ENCODE measurements at regions not wholly inside any gene's neighbourhood (a gene's known extent, or its start where the extent isn't known, plus 50 kb on each side); places are given as distances from the start of the nearest gene placed in this dataset.

- ATAC-seq (ENCODE audit: poor library complexity) (no peak), DNase-seq (no peak)
- intact Hi-C loops (cut with DNase I, micrococcal nuclease): no loop called here
These were observed 155.7 kb downstream of the NUP210 start for GRCh38 chr3:13264468-13264795.

GRCh38 chr3:13263770-13264467, 156.2 kb downstream of the NUP210 start:
- H3K36me3 Mint-ChIP-seq (ENCODE audit: low read depth): no peaks in the 10 kb centered on the region
- no peak for TF ChIP-seq CTCF (IDR thresholded peaks at IDR 0.05)
- ChIA-PET CTCF (no interaction called here), POLR2A (no interaction called here)
- H3K9me3 ChIP-seq (ENCODE audit: control insufficient read depth in 1 of 2, insufficient read depth in 1 of 2, low read length in 2 of 2): peaks cover 4 to 19% of the 10 kb centered on the region in 2 experiments
- H3K27ac ChIP-seq (ENCODE audit: low read depth in 1 of 2, low read length in 2 of 2): no peak overlapping the region
- no peak overlapping the region for H3K4me3 Mint-ChIP-seq
- intact Hi-C loops (cut with DNase I, micrococcal nuclease): no loop called here
- H3K27me3 ChIP-seq (ENCODE audit: control insufficient read depth in 1 of 2, insufficient read depth in 2 of 2, low read length in 2 of 2): peaks cover 3 to 6% of the 10 kb centered on the region in 2 experiments
- no peaks in the 10 kb centered on the region for H3K36me3 ChIP-seq (ENCODE audit: insufficient read depth, low read length)
- no peak overlapping the region for H3K4me3 ChIP-seq (ENCODE audit: low read length)
- peaks cover 7% of the 10 kb centered on the region for H3K4me1 Mint-ChIP-seq (ENCODE audit: low read depth)
- no peaks in the 10 kb centered on the region for H3K9me3 Mint-ChIP-seq
- peaks cover 8% of the 10 kb centered on the region for H3K4me1 ChIP-seq (ENCODE audit: insufficient read depth, low read length)
- peaks cover 4% of the 10 kb centered on the region for H3K27me3 Mint-ChIP-seq
- DNase-seq: no peak
- no peak for ATAC-seq (ENCODE audit: poor library complexity)
- no peak overlapping the region for H3K27ac Mint-ChIP-seq

More at GRCh38 chr3:13264468-13264795, 155.7 kb downstream of the NUP210 start:
- Mint-ChIP-seq H3K27ac (no peak overlapping the region), H3K4me3 (no peak overlapping the region), H3K27me3 (peaks cover 4% of the 10 kb centered on the region), H3K36me3 (ENCODE audit: low read depth) (no peaks in the 10 kb centered on the region), H3K4me1 (ENCODE audit: low read depth) (peaks cover 7% of the 10 kb centered on the region), H3K9me3 (no peaks in the 10 kb centered on the region)
- ChIA-PET CTCF (no interaction called here), POLR2A (no interaction called here)
- Histone ChIP-seq H3K27me3 (ENCODE audit: control insufficient read depth in 1 of 2, insufficient read depth in 2 of 2, low read length in 2 of 2) (peaks cover 3 to 6% of the 10 kb centered on the region in 2 experiments), H3K36me3 (ENCODE audit: insufficient read depth, low read length) (no peaks in the 10 kb centered on the region), H3K4me3 (ENCODE audit: low read length) (no peak overlapping the region), H3K4me1 (ENCODE audit: insufficient read depth, low read length) (peaks cover 8% of the 10 kb centered on the region), H3K27ac (ENCODE audit: low read depth in 1 of 2, low read length in 2 of 2) (no peak overlapping the region), H3K9me3 (ENCODE audit: control insufficient read depth in 1 of 2, insufficient read depth in 1 of 2, low read length in 2 of 2) (peaks cover 4 to 24% of the 10 kb centered on the region in 2 experiments)
- no peak for TF ChIP-seq CTCF (IDR thresholded peaks at IDR 0.05)

- Mint-ChIP-seq H3K27ac (no peak overlapping the region), H3K9me3 (no peaks in the 10 kb centered on the region), H3K4me1 (ENCODE audit: low read depth) (peaks cover 7% of the 10 kb centered on the region), H3K4me3 (no peak overlapping the region), H3K27me3 (no peaks in the 10 kb centered on the region), H3K36me3 (ENCODE audit: low read depth) (no peaks in the 10 kb centered on the region)
- ATAC-seq (ENCODE audit: poor library complexity) (no peak), DNase-seq (peak in 3 of 14 experiments; percentile 4 to 41 (median 6))
- intact Hi-C loops (cut with DNase I, micrococcal nuclease): no loop called here
- CTCF ChIA-PET: no interaction called here
- peaks cover 3 to 6% of the 10 kb centered on the region in 2 experiments for H3K27me3 ChIP-seq (ENCODE audit: control insufficient read depth in 1 of 2, insufficient read depth in 2 of 2, low read length in 2 of 2)
- peaks cover 4 to 12% of the 10 kb centered on the region in 2 experiments for H3K9me3 ChIP-seq (ENCODE audit: control insufficient read depth in 1 of 2, insufficient read depth in 1 of 2, low read length in 2 of 2)
- peaks cover 8% of the 10 kb centered on the region for H3K4me1 ChIP-seq (ENCODE audit: insufficient read depth, low read length)
- no peak overlapping the region for H3K4me3 ChIP-seq (ENCODE audit: low read length)
- POLR2A ChIA-PET: no interaction called here
- H3K27ac ChIP-seq (ENCODE audit: low read depth in 1 of 2, low read length in 2 of 2): no peak overlapping the region
- no peaks in the 10 kb centered on the region for H3K36me3 ChIP-seq (ENCODE audit: insufficient read depth, low read length)
- TF ChIP-seq CTCF (IDR thresholded peaks at IDR 0.05): no peak
These were observed 157.5 kb downstream of the NUP210 start for GRCh38 chr3:13262493-13263211.
